ENCODE measurements at regions not wholly inside any gene's neighbourhood (a gene's known extent, or its start where the extent isn't known, plus 50 kb on each side); places are given as distances from the start of the nearest gene placed in this dataset.

DNA sequence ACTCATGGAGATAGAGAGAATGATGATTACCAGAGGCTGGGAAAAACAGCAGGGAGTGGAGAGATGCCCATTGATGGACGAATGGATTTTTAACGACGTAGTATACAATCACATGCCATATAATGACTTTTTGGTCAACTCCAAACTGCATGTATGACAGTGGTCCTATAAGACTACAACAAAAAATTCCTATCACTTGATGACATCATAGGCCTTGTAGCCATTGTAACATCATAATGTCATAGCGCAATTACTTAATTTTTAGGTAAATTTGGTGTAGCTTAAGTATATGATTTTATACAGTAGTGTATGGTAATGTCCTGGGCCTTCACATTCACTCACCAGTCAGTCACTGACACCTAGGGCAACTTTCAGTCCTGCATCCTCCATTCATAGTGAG is 264.3 kb downstream of the RAP2B start:
- no peaks in the 10 kb centered on the region for H4K20me1 ChIP-seq (ENCODE audit: insufficient read depth, low read length)
- no peak overlapping the region for H3K9ac ChIP-seq (ENCODE audit: insufficient read depth, low read length, poor library complexity, severe bottlenecking)
- Mint-ChIP-seq H3K27me3 (ENCODE audit: low read depth in 3 of 3) (no peaks in the 10 kb centered on the region), H3K36me3 (no peaks in the 10 kb centered on the region), H3K9me3 (peaks cover 10 to 38% (median 28%) of the 10 kb centered on the region in 7 donors), H3K27ac (no peak overlapping the region), H3K4me1 (peaks cover 4% of the 10 kb centered on the region), H3K4me3 (no peak overlapping the region)
- H3K4me3 ChIP-seq (replicated peaks in 1 of 3; ENCODE audit: low read depth in 2 of 3, low read length in 3 of 3): no peak overlapping the region
- TF ChIP-seq, protein P1, sequence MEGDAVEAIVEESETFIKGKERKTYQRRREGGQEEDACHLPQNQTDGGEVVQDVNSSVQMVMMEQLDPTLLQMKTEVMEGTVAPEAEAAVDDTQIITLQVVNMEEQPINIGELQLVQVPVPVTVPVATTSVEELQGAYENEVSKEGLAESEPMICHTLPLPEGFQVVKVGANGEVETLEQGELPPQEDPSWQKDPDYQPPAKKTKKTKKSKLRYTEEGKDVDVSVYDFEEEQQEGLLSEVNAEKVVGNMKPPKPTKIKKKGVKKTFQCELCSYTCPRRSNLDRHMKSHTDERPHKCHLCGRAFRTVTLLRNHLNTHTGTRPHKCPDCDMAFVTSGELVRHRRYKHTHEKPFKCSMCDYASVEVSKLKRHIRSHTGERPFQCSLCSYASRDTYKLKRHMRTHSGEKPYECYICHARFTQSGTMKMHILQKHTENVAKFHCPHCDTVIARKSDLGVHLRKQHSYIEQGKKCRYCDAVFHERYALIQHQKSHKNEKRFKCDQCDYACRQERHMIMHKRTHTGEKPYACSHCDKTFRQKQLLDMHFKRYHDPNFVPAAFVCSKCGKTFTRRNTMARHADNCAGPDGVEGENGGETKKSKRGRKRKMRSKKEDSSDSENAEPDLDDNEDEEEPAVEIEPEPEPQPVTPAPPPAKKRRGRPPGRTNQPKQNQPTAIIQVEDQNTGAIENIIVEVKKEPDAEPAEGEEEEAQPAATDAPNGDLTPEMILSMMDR (IDR thresholded peaks at IDR 0.05): no peak
- no peak overlapping the region for H3K4me2 ChIP-seq (replicated peaks; ENCODE audit: extremely low read depth, low read length, poor library complexity, severe bottlenecking)
- H2AFZ ChIP-seq (ENCODE audit: insufficient read depth, low read depth, low read length, poor library complexity, severe bottlenecking): no peak overlapping the region
- H3K27ac ChIP-seq (ENCODE audit: low read depth in 1 of 2, low read length in 2 of 2): no peak overlapping the region
- H3K36me3 ChIP-seq (replicated peaks in 1 of 2; ENCODE audit: control insufficient read depth in 1 of 2, insufficient read depth in 2 of 2, low read length in 2 of 2): no peaks in the 10 kb centered on the region
- WGBS (ENCODE audit: insufficient coverage): no CpG with 5 or more reads among the region's 4 CpGs
- peaks cover 13 to 23% of the 10 kb centered on the region in 2 donors for H3K9me3 ChIP-seq (replicated peaks in 1 of 2; ENCODE audit: control insufficient read depth in 1 of 2, insufficient read depth in 1 of 2, low read length in 2 of 2)
- peaks cover 0 to 1% of the 10 kb centered on the region in 2 donors for H3K4me1 ChIP-seq (ENCODE audit: control insufficient read depth in 1 of 2, insufficient read depth in 2 of 2, low read length in 2 of 2)
- H3K27me3 ChIP-seq (ENCODE audit: control insufficient read depth in 2 of 2, insufficient read depth in 2 of 2, low read length in 2 of 2): no peaks in the 10 kb centered on the region
- DNase-seq: no peak
- intact Hi-C loops (cut with micrococcal nuclease): no loop called here
- H3K79me2 ChIP-seq (ENCODE audit: insufficient read depth, low read length): no peaks in the 10 kb centered on the region

DNA sequence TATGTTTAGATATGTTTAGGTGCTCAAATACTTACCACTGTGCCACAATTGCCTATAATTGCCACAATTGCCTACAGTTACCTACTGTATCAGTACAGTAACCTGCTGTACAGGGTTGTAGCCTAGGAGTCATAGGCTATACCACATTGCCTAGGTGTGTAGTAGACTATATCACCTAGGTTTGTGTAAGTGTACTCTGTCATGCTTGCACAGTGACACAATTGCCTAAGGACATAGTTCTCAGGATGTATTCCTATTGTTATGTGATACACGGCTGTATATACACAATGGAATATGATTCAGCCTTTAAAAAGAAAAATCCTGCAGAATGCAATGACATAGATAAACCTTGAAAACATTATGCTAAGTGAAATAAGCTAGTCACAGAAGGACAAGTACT is 264.8 kb downstream of the RAP2B start:
- intact Hi-C loops (cut with micrococcal nuclease): no loop called here
- Histone ChIP-seq H4K20me1 (ENCODE audit: insufficient read depth, low read length) (no peaks in the 10 kb centered on the region), H2AFZ (ENCODE audit: insufficient read depth, low read depth, low read length, poor library complexity, severe bottlenecking) (no peak overlapping the region), H3K27ac (ENCODE audit: low read depth in 1 of 2, low read length in 2 of 2) (no peak overlapping the region), H3K27me3 (ENCODE audit: control insufficient read depth in 2 of 2, insufficient read depth in 2 of 2, low read length in 2 of 2) (no peaks in the 10 kb centered on the region), H3K9me3 (replicated peaks in 1 of 2; ENCODE audit: control insufficient read depth in 1 of 2, insufficient read depth in 1 of 2, low read length in 2 of 2) (peaks cover 8 to 19% of the 10 kb centered on the region in 2 donors), H3K4me2 (replicated peaks; ENCODE audit: extremely low read depth, low read length, poor library complexity, severe bottlenecking) (no peak overlapping the region), H3K9ac (ENCODE audit: insufficient read depth, low read length, poor library complexity, severe bottlenecking) (no peak overlapping the region), H3K79me2 (ENCODE audit: insufficient read depth, low read length) (no peaks in the 10 kb centered on the region), H3K4me1 (ENCODE audit: control insufficient read depth in 1 of 2, insufficient read depth in 2 of 2, low read length in 2 of 2) (peaks cover 0 to 3% of the 10 kb centered on the region in 2 donors), H3K4me3 (replicated peaks in 1 of 3; ENCODE audit: low read depth in 2 of 3, low read length in 3 of 3) (no peak overlapping the region), H3K36me3 (replicated peaks in 1 of 2; ENCODE audit: control insufficient read depth in 1 of 2, insufficient read depth in 2 of 2, low read length in 2 of 2) (no peaks in the 10 kb centered on the region)
- Mint-ChIP-seq H3K4me3 (no peak overlapping the region), H3K9me3 (peaks cover 7 to 34% (median 28%) of the 10 kb centered on the region in 7 donors), H3K4me1 (peaks cover 5% of the 10 kb centered on the region), H3K27me3 (ENCODE audit: low read depth in 3 of 3) (no peaks in the 10 kb centered on the region), H3K36me3 (no peaks in the 10 kb centered on the region), H3K27ac (no peak overlapping the region)
- DNase-seq: no peak
- TF ChIP-seq, protein P1 (IDR thresholded peaks at IDR 0.05): no peak
- WGBS (ENCODE audit: insufficient coverage): no CpG with 5 or more reads among the region's 1 CpG

Measured in CD14-positive monocyte (primary cell).